ENCODE measurements at regions not wholly inside any gene's neighbourhood (a gene's known extent, or its start where the extent isn't known, plus 50 kb on each side); places are given as distances from the start of the nearest gene placed in this dataset.

- H2AFZ ChIP-seq = no peak overlapping the region
- H3K27me3 Mint-ChIP-seq (ENCODE audit: insufficient read depth, low read depth, poor library complexity) = peaks cover 6% of the 10 kb centered on the region
- H3K36me3 Mint-ChIP-seq (ENCODE audit: low read depth) = no peaks in the 10 kb centered on the region
- H3K4me1 Mint-ChIP-seq = peaks cover 8% of the 10 kb centered on the region
- no peak overlapping the region for H3K4me3 Mint-ChIP-seq
- no peak overlapping the region for H3K4me3 ChIP-seq
- no peaks in the 10 kb centered on the region for H3K36me3 ChIP-seq (ENCODE audit: insufficient read depth)
- peaks cover 4% of the 10 kb centered on the region; the same call in 2 of the 3 replicates for H3K9me3 Mint-ChIP-seq
- ATAC-seq (no peak), DNase-seq (ENCODE audit: low spot score) (no peak)
- no peak overlapping the region for H3K27ac ChIP-seq (ENCODE audit: low read depth)
- H4K20me1 ChIP-seq (replicated peaks; ENCODE audit: insufficient read depth) = no peaks in the 10 kb centered on the region
- TF ChIP-seq ZNF462 (CRISPR knock-in tag; IDR thresholded peaks at IDR 0.05) = no peak
- no peak for TF ChIP-seq ETS1 (IDR thresholded peaks at IDR 0.05)
- no peak for TF ChIP-seq ZNF331 (CRISPR knock-in tag; IDR thresholded peaks at IDR 0.05; ENCODE audit: low read depth)
- TF ChIP-seq STAT1 (IDR thresholded peaks at IDR 0.05; ENCODE audit: unreplicated experiment) = no peak
- TF ChIP-seq EZH2 (IDR thresholded peaks at IDR 0.05; ENCODE audit: low read depth, unreplicated experiment) = no peak
- no peak for TF ChIP-seq CTCF (conservative IDR thresholded peaks at IDR 0.05; ENCODE audit: low read depth in 2 of 2)
- no peak for TF ChIP-seq NANOG (IDR thresholded peaks at IDR 0.05; ENCODE audit: borderline replicate concordance)
- TF ChIP-seq CREB1 (CRISPR knock-in tag; IDR thresholded peaks at IDR 0.05; ENCODE audit: low read depth) = no peak
- no peak for TF ChIP-seq ZNF114 (CRISPR knock-in tag; IDR thresholded peaks at IDR 0.05)
- TF ChIP-seq EZH2phosphoT487 (IDR thresholded peaks at IDR 0.05; ENCODE audit: unreplicated experiment) = no peak
- no peak for TF ChIP-seq POLR2AphosphoS5 (IDR thresholded peaks at IDR 0.05; ENCODE audit: low read depth)
- no peak for TF ChIP-seq REST (IDR thresholded peaks at IDR 0.05; ENCODE audit: unreplicated experiment)
- no peak for TF ChIP-seq JUNB (IDR thresholded peaks at IDR 0.05; ENCODE audit: unreplicated experiment)
- H3F3A ChIP-seq (replicated peaks; ENCODE audit: low read depth) = no peaks in the 10 kb centered on the region
- no peaks in the 10 kb centered on the region for H3K79me2 ChIP-seq (replicated peaks; ENCODE audit: insufficient read depth)
- no peak overlapping the region for H3K27ac Mint-ChIP-seq
- no peaks in the 10 kb centered on the region for H3K9me2 ChIP-seq (ENCODE audit: insufficient read depth)
- H3K4me2 ChIP-seq = no peak overlapping the region
- H3K27me3 ChIP-seq (ENCODE audit: insufficient read depth) = no peaks in the 10 kb centered on the region
- H3K4me1 ChIP-seq (ENCODE audit: insufficient read depth) = no peaks in the 10 kb centered on the region
These were observed 262.4 kb downstream of the NDUFA10 start for GRCh38 chr2:239762655-239763269.
